ENCODE measurements at regions not wholly inside any gene's neighbourhood (a gene's known extent, or its start where the extent isn't known, plus 50 kb on each side); places are given as distances from the start of the nearest gene placed in this dataset.
A peak's percentile ranks its signal among the peaks of the same experiment; 100 is the strongest.
"Not testable (repeated sequence)": the region's sequence is repeated elsewhere in the genome, so short reads cannot be mapped to it uniquely, and the experiment has no call there.

- not testable (repeated sequence) for DNase-seq
Measured at GRCh38 chr6:90675107-90675506, 88.2 kb upstream of the MAP3K7 start.

- DNase-seq: not testable (repeated sequence)
Measured at GRCh38 chr6:90674077-90674476, 87.2 kb upstream of the MAP3K7 start.

GRCh38 chr6:90669846-90670245 is 83.0 kb upstream of the MAP3K7 start:
- no peak for DNase-seq

- no peak for DNase-seq
Measured at GRCh38 chr6:90669420-90669819, 82.5 kb upstream of the MAP3K7 start.

GRCh38 chr6:90668141-90668540 is 81.3 kb upstream of the MAP3K7 start:
- no peak for DNase-seq

- DNase-seq: no peak
Measured at GRCh38 chr6:90663873-90664272, 77.0 kb upstream of the MAP3K7 start.

GRCh38 chr6:90663106-90663505 is 76.2 kb upstream of the MAP3K7 start:
- DNase-seq: no peak

GRCh38 chr6:90660931-90661330 is 74.1 kb upstream of the MAP3K7 start:
- no peak for DNase-seq

- no peak for DNase-seq
Measured at GRCh38 chr6:90658497-90658896, 71.6 kb upstream of the MAP3K7 start.

- no peak for DNase-seq
Measured at GRCh38 chr6:90656325-90656724, 69.5 kb upstream of the MAP3K7 start.

- DNase-seq: no peak
Measured at GRCh38 chr6:90654806-90655205, 67.9 kb upstream of the MAP3K7 start.

GRCh38 chr6:90654166-90654565 is 67.3 kb upstream of the MAP3K7 start:
- no peak for DNase-seq

GRCh38 chr6:90653750-90654149 is 66.9 kb upstream of the MAP3K7 start:
- DNase-seq: no peak

GRCh38 chr6:90650041-90650940 is 63.4 kb upstream of the MAP3K7 start:
- peak; percentile 57 for DNase-seq

- DNase-seq: no peak
Measured at GRCh38 chr6:90648873-90649272, 62.0 kb upstream of the MAP3K7 start.

GRCh38 chr6:90646940-90647339 is 60.1 kb upstream of the MAP3K7 start:
- no peak for DNase-seq

- DNase-seq: no peak
Measured at GRCh38 chr6:90645634-90646033, 58.8 kb upstream of the MAP3K7 start.

GRCh38 chr6:90644492-90644891 is 57.6 kb upstream of the MAP3K7 start:
- no peak for DNase-seq

GRCh38 chr6:90643381-90643780 is 56.5 kb upstream of the MAP3K7 start:
- peak; percentile 14 for DNase-seq

GRCh38 chr6:90637320-90637719 is 50.4 kb upstream of the MAP3K7 start:
- no peak for DNase-seq

Data from NCI-H2227 treated with DMSO at 0.1 percent for 48 hours (cell line).